Spleen (tissue), 7 donors: ENCODE measurements at regions not wholly inside any gene's neighbourhood (a gene's known extent, or its start where the extent isn't known, plus 50 kb on each side); places are given as distances from the start of the nearest gene placed in this dataset.

Experiments
- POLR2AphosphoS5 ChIP-seq, 3 donors: sonication (generic); formaldehyde crosslinking; IDR thresholded peaks; one replicate each; pipeline ENCODE4 v1.5.1; 2017; ENCODE audit warnings: antibody characterized with exemption in 3 of 3
- TF ChIP-seq, protein P1 (sequence below), 11 experiments: fragments of 200-600 bp in 7 of 11; fragments of 450-650 bp in 4 of 11; sonication (generic) in 4 of 11; IDR thresholded peaks in 8 of 11; conservative IDR thresholded peaks in 3 of 11; 1 replicate in 7 of 11; 2 replicates in 4 of 11; pipeline versions ENCODE4 v1.4.0 to v1.8.0; 2016 to 2021; ENCODE audit warnings: antibody characterized with exemption in 11 of 11, inconsistent platforms in 4 of 11, mild to moderate bottlenecking in 1 of 11
- donor health status: DM: no; HTN: no; CAD: no; lungs with moderate emphysema.
- donor health status: DM: no; HTN: no; CAD: no.
- donor health status: DM: no; HTN: no; CAD: no.

GRCh38 chr20:60761056-60761455 is 491.0 kb upstream of the CDH4 start:
- no peak for TF ChIP-seq POLR2AphosphoS5 (IDR thresholded peaks at IDR 0.05)
- TF ChIP-seq, protein P1, sequence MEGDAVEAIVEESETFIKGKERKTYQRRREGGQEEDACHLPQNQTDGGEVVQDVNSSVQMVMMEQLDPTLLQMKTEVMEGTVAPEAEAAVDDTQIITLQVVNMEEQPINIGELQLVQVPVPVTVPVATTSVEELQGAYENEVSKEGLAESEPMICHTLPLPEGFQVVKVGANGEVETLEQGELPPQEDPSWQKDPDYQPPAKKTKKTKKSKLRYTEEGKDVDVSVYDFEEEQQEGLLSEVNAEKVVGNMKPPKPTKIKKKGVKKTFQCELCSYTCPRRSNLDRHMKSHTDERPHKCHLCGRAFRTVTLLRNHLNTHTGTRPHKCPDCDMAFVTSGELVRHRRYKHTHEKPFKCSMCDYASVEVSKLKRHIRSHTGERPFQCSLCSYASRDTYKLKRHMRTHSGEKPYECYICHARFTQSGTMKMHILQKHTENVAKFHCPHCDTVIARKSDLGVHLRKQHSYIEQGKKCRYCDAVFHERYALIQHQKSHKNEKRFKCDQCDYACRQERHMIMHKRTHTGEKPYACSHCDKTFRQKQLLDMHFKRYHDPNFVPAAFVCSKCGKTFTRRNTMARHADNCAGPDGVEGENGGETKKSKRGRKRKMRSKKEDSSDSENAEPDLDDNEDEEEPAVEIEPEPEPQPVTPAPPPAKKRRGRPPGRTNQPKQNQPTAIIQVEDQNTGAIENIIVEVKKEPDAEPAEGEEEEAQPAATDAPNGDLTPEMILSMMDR (IDR thresholded peaks at IDR 0.05 in 8 of 11, conservative IDR thresholded peaks at IDR 0.05 in 3 of 11) = no peak
